Astrocyte (in vitro differentiated cells and primary cell): ENCODE measurements at regions not wholly inside any gene's neighbourhood (a gene's known extent, or its start where the extent isn't known, plus 50 kb on each side); places are given as distances from the start of the nearest gene placed in this dataset.

Source experiments
- CTCF ChIP-seq: IDR thresholded peaks from 2 replicates; pipeline ENCODE4 v1.5.1; 2011; ENCODE audit warnings: low read depth, mild to moderate bottlenecking, inconsistent platforms, low read length, moderate library complexity; ENCODE audit not compliant: insufficient read depth
- EZH2 ChIP-seq: IDR thresholded peaks from 2 replicates; pipeline ENCODE4 v1.6.1; 2012; ENCODE audit warnings: mild to moderate bottlenecking, low read length, inconsistent platforms; ENCODE audit not compliant: insufficient read depth

- TF ChIP-seq CTCF = no peak
- no peak for TF ChIP-seq EZH2
These were observed 864.6 kb upstream of the FBXO33 start for GRCh38 chr14:40296821-40297220.
